ENCODE measurements at regions not wholly inside any gene's neighbourhood (a gene's known extent, or its start where the extent isn't known, plus 50 kb on each side); places are given as distances from the start of the nearest gene placed in this dataset.

DNA sequence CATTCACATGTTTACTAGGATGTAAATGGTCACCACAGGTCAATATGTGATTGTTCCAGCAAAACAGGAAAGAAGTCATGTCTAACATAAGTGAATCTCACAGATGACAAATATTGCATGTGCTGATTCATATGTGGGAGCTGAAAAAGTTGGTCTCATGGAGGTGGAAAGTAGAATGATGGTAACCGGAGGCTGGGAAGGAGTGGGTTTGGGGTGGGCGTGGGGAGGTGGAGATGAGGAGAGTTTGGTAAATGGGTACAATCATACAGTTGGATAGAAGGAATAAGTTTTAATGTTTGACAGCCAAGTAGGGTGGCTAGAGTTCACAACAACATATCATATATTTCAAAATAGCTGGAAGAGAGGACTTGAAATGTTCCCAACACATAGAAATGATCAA lies 83.8 kb upstream of the RANBP3L start:
- Histone ChIP-seq H3K27ac (no peak overlapping the region), H3K9me3 (no peaks in the 10 kb centered on the region), H3K4me3 (no peak overlapping the region), H3K36me3 (no peaks in the 10 kb centered on the region), H3K4me1 (no peaks in the 10 kb centered on the region), H3K27me3 (no peaks in the 10 kb centered on the region)
- TF ChIP-seq POLR2AphosphoS5 (IDR thresholded peaks at IDR 0.05) (no peak), EP300 (IDR thresholded peaks at IDR 0.05) (no peak), POLR2A (IDR thresholded peaks at IDR 0.05) (no peak)
- TF ChIP-seq, protein P1, sequence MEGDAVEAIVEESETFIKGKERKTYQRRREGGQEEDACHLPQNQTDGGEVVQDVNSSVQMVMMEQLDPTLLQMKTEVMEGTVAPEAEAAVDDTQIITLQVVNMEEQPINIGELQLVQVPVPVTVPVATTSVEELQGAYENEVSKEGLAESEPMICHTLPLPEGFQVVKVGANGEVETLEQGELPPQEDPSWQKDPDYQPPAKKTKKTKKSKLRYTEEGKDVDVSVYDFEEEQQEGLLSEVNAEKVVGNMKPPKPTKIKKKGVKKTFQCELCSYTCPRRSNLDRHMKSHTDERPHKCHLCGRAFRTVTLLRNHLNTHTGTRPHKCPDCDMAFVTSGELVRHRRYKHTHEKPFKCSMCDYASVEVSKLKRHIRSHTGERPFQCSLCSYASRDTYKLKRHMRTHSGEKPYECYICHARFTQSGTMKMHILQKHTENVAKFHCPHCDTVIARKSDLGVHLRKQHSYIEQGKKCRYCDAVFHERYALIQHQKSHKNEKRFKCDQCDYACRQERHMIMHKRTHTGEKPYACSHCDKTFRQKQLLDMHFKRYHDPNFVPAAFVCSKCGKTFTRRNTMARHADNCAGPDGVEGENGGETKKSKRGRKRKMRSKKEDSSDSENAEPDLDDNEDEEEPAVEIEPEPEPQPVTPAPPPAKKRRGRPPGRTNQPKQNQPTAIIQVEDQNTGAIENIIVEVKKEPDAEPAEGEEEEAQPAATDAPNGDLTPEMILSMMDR (IDR thresholded peaks at IDR 0.05) = no peak
- WGBS = 95% methylated on average over 2 of the region's 2 CpGs
- no peak for DNase-seq (ENCODE audit: low spot score in 2 of 2)

DNA sequence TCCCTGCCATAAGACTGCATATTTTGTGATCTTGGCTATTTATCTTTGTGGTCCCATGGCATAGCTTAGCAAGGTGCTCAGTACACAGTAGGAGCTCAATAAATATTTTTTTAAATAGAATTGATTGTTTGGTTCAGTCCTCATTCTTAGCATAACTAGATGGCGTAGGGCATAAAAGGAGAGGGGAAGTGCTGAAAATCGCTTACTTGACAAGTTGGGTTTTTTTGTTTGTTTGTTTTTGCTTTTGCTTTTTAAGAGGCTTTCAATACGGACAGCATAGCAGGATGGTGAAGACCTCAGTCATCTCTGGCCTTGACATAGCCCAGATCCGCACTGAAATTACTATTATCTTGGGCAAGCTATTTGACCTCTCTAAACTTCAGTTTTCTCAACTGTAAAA lies 86.6 kb upstream of the RANBP3L start:
- no peaks in the 10 kb centered on the region for H3K4me1 ChIP-seq
- TF ChIP-seq POLR2A (IDR thresholded peaks at IDR 0.05) (no peak), EP300 (IDR thresholded peaks at IDR 0.05) (no peak), POLR2AphosphoS5 (IDR thresholded peaks at IDR 0.05) (no peak)
- TF ChIP-seq, protein P1 (IDR thresholded peaks at IDR 0.05) = no peak
- DNase-seq (ENCODE audit: low spot score in 2 of 2) = no peak
- 89% methylated on average over 4 of the region's 4 CpGs for WGBS
- H3K36me3 ChIP-seq = no peaks in the 10 kb centered on the region
- no peak overlapping the region for H3K4me3 ChIP-seq
- no peak overlapping the region for H3K27ac ChIP-seq
- no peaks in the 10 kb centered on the region for H3K27me3 ChIP-seq
- no peaks in the 10 kb centered on the region for H3K9me3 ChIP-seq

DNA sequence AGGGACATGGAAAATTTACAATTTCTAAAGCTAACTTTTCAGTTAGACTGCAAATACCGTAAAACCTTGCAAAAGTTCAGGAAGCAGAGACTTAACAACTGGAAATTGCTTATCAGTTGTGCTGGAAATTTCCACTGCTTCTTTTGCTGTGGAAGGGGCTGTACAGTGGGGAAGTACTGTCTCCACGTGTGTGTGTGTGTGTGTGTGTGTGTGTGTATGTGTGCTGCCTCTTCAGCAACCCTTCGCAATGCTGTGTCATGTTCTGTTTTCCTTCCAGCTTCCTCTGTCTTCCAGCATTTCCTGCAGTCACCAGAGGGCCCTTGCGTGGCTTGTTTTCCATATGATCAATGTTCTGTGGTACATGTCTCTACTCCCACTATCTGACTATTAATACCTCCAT lies 87.5 kb upstream of the RANBP3L start:
- no peak for DNase-seq (ENCODE audit: low spot score in 2 of 2)
- WGBS = 61% methylated on average over 4 of the region's 4 CpGs
- Histone ChIP-seq H3K27me3 (no peaks in the 10 kb centered on the region), H3K36me3 (no peaks in the 10 kb centered on the region), H3K4me1 (no peaks in the 10 kb centered on the region), H3K4me3 (no peak overlapping the region), H3K27ac (no peak overlapping the region), H3K9me3 (no peaks in the 10 kb centered on the region)
- TF ChIP-seq POLR2A (IDR thresholded peaks at IDR 0.05) (no peak), EP300 (IDR thresholded peaks at IDR 0.05) (no peak), POLR2AphosphoS5 (IDR thresholded peaks at IDR 0.05) (no peak)
- TF ChIP-seq, protein P1 (IDR thresholded peaks at IDR 0.05) = no peak

DNA sequence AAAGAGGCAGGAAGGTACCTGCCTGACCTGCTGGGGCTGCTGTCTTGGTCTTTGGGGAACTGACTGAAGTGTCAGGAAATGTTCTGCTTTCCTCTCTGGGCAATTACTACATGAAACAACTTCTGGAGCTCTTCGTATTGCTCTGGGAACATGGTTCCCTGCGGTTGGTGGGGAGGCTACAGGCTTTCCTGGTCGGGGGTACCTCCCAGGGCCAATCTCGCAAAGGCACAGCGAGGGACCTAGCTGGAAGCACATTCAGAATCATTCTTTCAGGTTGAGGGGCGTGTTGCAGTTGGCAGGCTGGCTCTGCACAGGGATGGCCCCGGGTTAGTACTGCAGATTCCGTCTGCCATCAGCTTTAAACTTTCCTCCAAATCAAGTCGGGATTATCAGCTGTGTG lies 88.9 kb upstream of the RANBP3L start:
- H3K4me1 ChIP-seq = no peaks in the 10 kb centered on the region
- H3K27me3 ChIP-seq = no peaks in the 10 kb centered on the region
- no peak overlapping the region for H3K27ac ChIP-seq
- DNase-seq (ENCODE audit: low spot score in 2 of 2) = no peak
- H3K36me3 ChIP-seq = no peaks in the 10 kb centered on the region
- TF ChIP-seq EP300 (IDR thresholded peaks at IDR 0.05) (no peak), POLR2AphosphoS5 (IDR thresholded peaks at IDR 0.05) (no peak), POLR2A (IDR thresholded peaks at IDR 0.05) (no peak)
- TF ChIP-seq, protein P1 (IDR thresholded peaks at IDR 0.05) = no peak
- no peak overlapping the region for H3K4me3 ChIP-seq
- WGBS = 58% methylated on average over 4 of the region's 9 CpGs
- H3K9me3 ChIP-seq = no peaks in the 10 kb centered on the region

DNA sequence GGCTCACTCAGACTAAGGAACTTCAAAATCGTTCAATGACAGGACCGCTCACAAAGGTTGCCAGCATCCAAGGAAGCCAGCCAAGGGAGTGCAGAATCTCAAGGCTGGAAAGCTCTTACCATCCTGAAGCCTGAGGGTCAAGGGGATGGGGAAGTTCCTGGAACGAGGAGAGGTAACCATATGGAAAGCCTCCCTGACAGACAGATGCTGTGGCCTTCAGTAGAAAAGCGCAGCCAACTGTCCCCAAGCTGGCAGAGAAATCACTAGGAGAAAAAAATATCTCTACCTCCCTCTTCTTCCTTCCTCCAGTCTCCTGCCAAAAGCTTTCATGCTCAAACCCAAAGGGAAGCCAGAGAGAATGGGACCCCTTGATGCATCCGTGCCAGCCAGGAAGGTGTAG lies 90.5 kb upstream of the RANBP3L start:
- Histone ChIP-seq H3K9me3 (no peaks in the 10 kb centered on the region), H3K36me3 (no peaks in the 10 kb centered on the region), H3K4me3 (no peak overlapping the region), H3K27ac (no peak overlapping the region), H3K4me1 (no peaks in the 10 kb centered on the region), H3K27me3 (no peaks in the 10 kb centered on the region)
- TF ChIP-seq EP300 (IDR thresholded peaks at IDR 0.05) (no peak), POLR2A (IDR thresholded peaks at IDR 0.05) (no peak), POLR2AphosphoS5 (IDR thresholded peaks at IDR 0.05) (no peak)
- TF ChIP-seq, protein P1 (IDR thresholded peaks at IDR 0.05) = no peak
- WGBS = 84% methylated on average over 5 of the region's 5 CpGs
- DNase-seq (ENCODE audit: low spot score in 2 of 2) = no peak

Measured in suprapubic skin (tissue), 4 donors.